ENCODE measurements at regions not wholly inside any gene's neighbourhood (a gene's known extent, or its start where the extent isn't known, plus 50 kb on each side); places are given as distances from the start of the nearest gene placed in this dataset.
"Not testable (repeated sequence)": the region's sequence is repeated elsewhere in the genome, so short reads cannot be mapped to it uniquely, and the experiment has no call there.

- no peak for DNase-seq (ENCODE audit: low spot score)
These were observed 1570.0 kb upstream of the DEFB115 start for GRCh38 chr20:29687438-29687837.

GRCh38 chr20:29689411-29690225 is 1567.8 kb upstream of the DEFB115 start:
- DNase-seq (ENCODE audit: low spot score), result no peak

- no peak for DNase-seq (ENCODE audit: low spot score)
These were observed 1567.2 kb upstream of the DEFB115 start for GRCh38 chr20:29690274-29690673.

- DNase-seq (ENCODE audit: low spot score), result no peak
These were observed 1516.9 kb upstream of the DEFB115 start for GRCh38 chr20:29740601-29740950.

- DNase-seq (ENCODE audit: low spot score), result no peak
These were observed 1516.4 kb upstream of the DEFB115 start for GRCh38 chr20:29740951-29741593.

- DNase-seq (ENCODE audit: low spot score), result no peak
These were observed 1515.9 kb upstream of the DEFB115 start for GRCh38 chr20:29741594-29741893.

GRCh38 chr20:29741894-29742698 is 1515.4 kb upstream of the DEFB115 start:
- DNase-seq (ENCODE audit: low spot score), result no peak

- no peak for DNase-seq (ENCODE audit: low spot score)
These were observed 1514.8 kb upstream of the DEFB115 start for GRCh38 chr20:29742699-29743100.

- no peak for DNase-seq (ENCODE audit: low spot score)
These were observed 1514.1 kb upstream of the DEFB115 start for GRCh38 chr20:29743101-29743931.

GRCh38 chr20:29744071-29744470 is 1513.4 kb upstream of the DEFB115 start:
- DNase-seq (ENCODE audit: low spot score), result no peak

GRCh38 chr20:29745534-29746245 is 1511.8 kb upstream of the DEFB115 start:
- not testable (repeated sequence) for DNase-seq (ENCODE audit: low spot score)

GRCh38 chr20:29750268-29750899 is 1507.1 kb upstream of the DEFB115 start:
- no peak for DNase-seq (ENCODE audit: low spot score)

GRCh38 chr20:29752644-29753425 is 1504.6 kb upstream of the DEFB115 start:
- DNase-seq (ENCODE audit: low spot score), result not testable (repeated sequence)

GRCh38 chr20:29753426-29753746 is 1504.1 kb upstream of the DEFB115 start:
- DNase-seq (ENCODE audit: low spot score), result not testable (repeated sequence)

- DNase-seq (ENCODE audit: low spot score), result not testable (repeated sequence)
These were observed 1503.6 kb upstream of the DEFB115 start for GRCh38 chr20:29753879-29754278.

- not testable (repeated sequence) for DNase-seq (ENCODE audit: low spot score)
These were observed 1501.5 kb upstream of the DEFB115 start for GRCh38 chr20:29755854-29756498.

- DNase-seq (ENCODE audit: low spot score), result no peak
These were observed 1500.8 kb upstream of the DEFB115 start for GRCh38 chr20:29756664-29757063.

GRCh38 chr20:29761621-29762385 is 1495.7 kb upstream of the DEFB115 start:
- DNase-seq (ENCODE audit: low spot score), result not testable (repeated sequence)
